GM21825 (cell line): ENCODE measurements at regions not wholly inside any gene's neighbourhood (a gene's known extent, or its start where the extent isn't known, plus 50 kb on each side); places are given as distances from the start of the nearest gene placed in this dataset.
"Not testable (repeated sequence)": the region's sequence is repeated elsewhere in the genome, so short reads cannot be mapped to it uniquely, and the experiment has no call there.

Experiments used
- ATAC-seq: cut with Tn5 transposase; IDR thresholded peaks from one replicate; pipeline ENCODE4 v1.9.1; 2021; ENCODE audit warnings: mild to moderate bottlenecking, moderate library complexity; ENCODE audit not compliant: unreplicated experiment

DNA sequence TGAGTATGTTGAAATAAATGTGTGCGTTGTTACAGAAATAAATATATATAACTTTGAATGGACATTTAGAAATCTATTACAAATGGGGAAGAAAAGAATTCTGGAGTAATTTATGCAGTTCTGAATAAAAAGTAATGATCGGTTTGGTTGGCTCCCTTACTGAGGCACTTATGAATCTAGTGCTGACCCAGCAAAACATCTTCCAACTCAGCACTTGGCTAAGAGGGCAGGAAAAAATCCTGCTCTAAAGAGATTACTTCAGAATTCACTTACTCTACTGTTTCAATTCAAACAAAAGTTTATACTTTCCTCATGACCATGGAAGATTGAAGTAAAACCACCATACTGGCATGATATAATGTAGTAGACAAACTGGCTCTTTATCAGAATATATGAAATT is 123.9 kb upstream of the RXFP1 start:
- no peak for ATAC-seq

GRCh38 chr4:158407961-158408360 is 113.7 kb upstream of the RXFP1 start:
- not testable (repeated sequence) for ATAC-seq

DNA sequence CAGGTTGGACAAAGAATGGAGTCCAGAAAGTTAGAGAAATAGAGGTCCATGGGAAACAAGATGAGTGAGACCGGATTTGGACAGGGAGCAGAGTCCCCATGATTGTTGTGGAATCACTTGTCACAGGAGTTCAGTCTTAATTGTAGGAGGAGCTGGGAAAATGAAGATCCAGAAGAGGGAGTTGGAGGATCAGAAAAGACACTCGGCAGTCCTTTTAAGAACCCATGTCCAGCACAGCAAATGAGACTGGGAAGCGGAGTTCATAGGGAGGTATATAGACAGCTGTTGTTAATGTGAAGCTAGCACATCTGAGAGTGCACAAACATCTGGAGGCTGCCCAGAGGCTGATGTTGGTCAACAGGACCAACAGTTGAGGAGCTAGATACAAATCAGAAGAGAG is 111.4 kb upstream of the RXFP1 start:
- no peak for ATAC-seq

GRCh38 chr4:158411269-158411668 is 110.4 kb upstream of the RXFP1 start:
- no peak for ATAC-seq

DNA sequence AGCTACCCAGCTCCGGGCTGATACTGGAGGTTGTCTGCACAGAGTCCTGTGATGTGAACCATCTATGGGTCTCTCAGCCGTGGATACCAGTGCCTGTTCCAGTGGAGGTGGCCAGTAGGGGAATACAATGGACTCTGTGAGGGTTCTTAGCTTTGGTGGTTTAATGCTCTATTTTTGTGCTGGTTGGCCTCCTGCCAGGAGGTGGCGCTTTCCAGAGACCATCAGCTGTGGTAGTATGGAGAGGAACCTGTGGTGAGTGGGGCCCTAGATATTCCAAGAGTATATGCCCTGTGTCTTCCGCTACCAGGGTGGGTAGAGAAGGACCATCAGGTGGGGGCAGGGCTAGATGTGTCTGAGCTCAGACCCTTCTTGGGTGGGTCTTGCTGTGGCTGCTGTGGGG is 103.0 kb upstream of the RXFP1 start:
- not testable (repeated sequence) for ATAC-seq

GRCh38 chr4:158420782-158421181 is 100.9 kb upstream of the RXFP1 start:
- ATAC-seq: no peak

DNA sequence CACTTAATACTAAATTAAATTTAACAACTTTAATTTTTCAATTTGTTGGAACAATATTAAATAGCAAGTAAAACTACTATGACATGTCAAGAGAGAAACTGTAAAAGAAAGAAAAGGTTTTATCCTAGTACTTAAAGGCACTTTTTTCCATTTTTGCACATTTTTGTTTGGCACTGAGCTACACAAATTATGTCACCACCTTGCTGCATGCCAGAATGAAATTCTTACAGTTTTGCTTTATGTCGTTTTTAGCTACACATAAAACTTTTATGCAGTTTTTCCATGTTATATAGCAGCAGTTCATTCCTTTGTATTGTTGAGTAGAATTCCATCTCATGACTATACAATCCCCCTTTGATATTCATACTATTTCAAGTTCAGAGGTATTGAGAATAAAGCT is 99.1 kb upstream of the RXFP1 start:
- no peak for ATAC-seq

DNA sequence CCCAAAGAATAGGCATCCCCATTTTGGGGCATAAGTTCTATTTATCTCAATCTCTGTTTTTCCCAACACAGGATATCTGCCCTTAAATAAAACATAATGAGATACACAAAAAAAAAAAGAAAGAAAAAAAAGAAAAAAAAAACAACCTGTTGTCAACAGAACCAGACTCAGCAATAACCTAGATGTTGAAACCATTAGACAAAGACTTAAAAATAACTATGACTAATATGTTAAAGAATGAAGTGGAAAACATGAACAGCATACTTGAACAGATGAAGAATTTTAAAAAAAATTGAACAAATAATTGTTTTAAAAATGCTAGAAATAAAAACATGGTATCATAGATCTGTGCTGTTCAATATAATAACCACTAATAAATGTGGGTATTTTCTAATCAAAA is 93.4 kb upstream of the RXFP1 start:
- ATAC-seq: no peak

GRCh38 chr4:158442736-158443135 is 78.9 kb upstream of the RXFP1 start:
- no peak for ATAC-seq

GRCh38 chr4:158443731-158444130 is 78.0 kb upstream of the RXFP1 start:
- no peak for ATAC-seq

- ATAC-seq: no peak
Observed at GRCh38 chr4:158444621-158445020, 77.1 kb upstream of the RXFP1 start.

GRCh38 chr4:158446106-158446505 is 75.6 kb upstream of the RXFP1 start:
- ATAC-seq: no peak

DNA sequence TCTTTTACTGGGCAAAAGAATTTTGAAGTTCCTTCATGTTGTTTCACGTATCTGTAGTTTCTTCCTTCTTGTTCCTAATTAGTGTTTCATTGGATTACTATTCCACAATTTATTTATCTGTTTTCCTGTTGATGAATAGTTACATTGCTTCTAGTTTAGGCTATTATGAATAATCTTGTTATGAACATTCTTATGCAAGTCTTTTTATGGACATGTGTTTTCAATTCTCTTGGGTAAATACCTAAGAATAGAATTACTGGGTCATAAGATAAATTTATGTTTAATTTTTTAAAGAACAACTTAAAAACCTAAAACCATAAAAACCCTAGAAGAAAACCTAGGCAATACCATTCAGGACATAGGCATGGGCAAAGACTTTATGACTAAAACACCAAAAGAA is 70.9 kb upstream of the RXFP1 start:
- ATAC-seq: no peak

DNA sequence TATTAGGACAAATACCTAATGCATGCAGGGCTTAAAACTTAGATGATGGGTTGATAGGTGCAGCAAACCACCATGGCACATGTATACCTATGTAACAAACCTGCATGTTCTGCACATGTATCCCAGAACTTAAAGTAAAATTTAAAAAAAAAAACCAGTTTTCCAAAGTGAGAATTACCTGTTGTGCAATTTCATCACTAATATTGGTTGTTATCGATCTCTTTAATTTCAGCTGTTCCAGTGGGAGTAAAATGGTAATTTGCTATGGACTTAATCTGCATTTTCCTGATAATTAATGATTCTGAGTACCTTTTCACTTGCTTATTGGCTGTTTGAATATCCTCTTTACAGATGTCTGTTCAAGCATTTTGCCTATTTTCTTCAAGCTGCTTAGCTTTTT is 69.6 kb upstream of the RXFP1 start:
- not testable (repeated sequence) for ATAC-seq

- no peak for ATAC-seq
Observed at GRCh38 chr4:158458271-158458895, 63.3 kb upstream of the RXFP1 start.

DNA sequence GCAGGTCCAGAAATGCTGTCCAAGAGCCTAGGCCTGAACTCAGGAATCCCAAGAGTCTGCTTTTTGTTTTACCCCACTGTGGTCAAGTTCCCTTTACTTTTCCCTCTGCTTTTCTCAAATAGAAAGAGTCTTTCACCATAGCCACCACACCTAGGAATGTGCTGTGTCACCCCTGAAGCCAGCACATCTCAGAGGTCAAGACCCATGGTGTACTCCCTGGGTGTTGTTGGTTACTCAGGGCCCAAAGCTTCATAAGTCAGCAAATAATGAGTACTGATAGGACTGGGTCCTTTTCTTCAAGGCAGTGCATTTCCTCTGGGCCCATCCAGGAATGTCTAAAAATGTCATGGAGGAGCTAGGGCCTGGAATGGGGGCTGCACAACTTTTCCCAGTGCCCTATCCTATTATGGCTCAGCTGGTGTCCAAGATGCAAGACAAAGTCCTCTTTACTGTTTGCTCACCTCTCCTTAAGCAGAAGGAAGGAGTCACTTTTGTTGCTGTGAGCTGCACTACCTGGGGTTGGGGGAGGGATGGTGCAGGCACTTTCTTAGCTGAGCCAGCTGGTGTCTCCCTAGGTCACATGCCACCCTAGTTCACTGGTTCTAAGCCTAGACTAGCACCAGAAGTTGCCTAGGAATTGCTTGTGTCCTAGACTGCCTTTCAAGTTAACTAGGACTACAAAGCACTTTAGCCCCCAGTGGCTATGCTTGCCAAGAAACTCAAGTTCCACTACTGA is 62.4 kb upstream of the RXFP1 start:
- ATAC-seq: no peak

GRCh38 chr4:158461336-158461735 is 60.3 kb upstream of the RXFP1 start:
- ATAC-seq: no peak

GRCh38 chr4:158462611-158463010 is 59.1 kb upstream of the RXFP1 start:
- no peak for ATAC-seq
